H9 (cell line): ENCODE measurements at regions not wholly inside any gene's neighbourhood (a gene's known extent, or its start where the extent isn't known, plus 50 kb on each side); places are given as distances from the start of the nearest gene placed in this dataset.

ENCODE experiments used
- DNase-seq: peaks from one replicate; pipeline ENCODE4 v3.0.0-alpha.2; 2017
- H2AFZ ChIP-seq: one replicate; pipeline ENCODE4 v1.6.1; 2013; ENCODE audit warnings: mild to moderate bottlenecking, low read length, control low read depth, moderate library complexity
- H2AK5ac ChIP-seq: 2 replicates; pipeline ENCODE4 v1.6.1; 2013; ENCODE audit warnings: low read length, control low read depth, mixed read lengths; ENCODE audit not compliant: insufficient read length
- H2BK120ac ChIP-seq: one replicate; pipeline ENCODE4 v1.6.1; 2013; ENCODE audit warnings: low read depth, mild to moderate bottlenecking, low read length, control low read depth, inconsistent platforms; ENCODE audit not compliant: poor library complexity, severe bottlenecking
- H2BK12ac ChIP-seq: 2 replicates; pipeline ENCODE4 v1.6.1; 2013; ENCODE audit warnings: low read length, control low read depth, mixed read lengths, low read depth; ENCODE audit not compliant: insufficient read length
- H2BK15ac ChIP-seq: 2 replicates; pipeline ENCODE4 v1.6.1; 2013; ENCODE audit warnings: low read depth, low read length, control low read depth
- H2BK20ac ChIP-seq: one replicate; pipeline ENCODE4 v1.6.1; 2013; ENCODE audit warnings: low read depth, mild to moderate bottlenecking, low read length, control low read depth, inconsistent platforms; ENCODE audit not compliant: poor library complexity, severe bottlenecking
- H2BK5ac ChIP-seq: 2 replicates; pipeline ENCODE4 v1.6.1; 2013; ENCODE audit warnings: low read length, control low read depth, mixed read lengths; ENCODE audit not compliant: insufficient read length
- H3K14ac ChIP-seq: 2 replicates; pipeline ENCODE4 v1.6.1; 2013; ENCODE audit warnings: low read length, control low read depth; ENCODE audit not compliant: insufficient read depth
- H3K18ac ChIP-seq: 2 replicates; pipeline ENCODE4 v1.6.1; 2013; ENCODE audit warnings: low read depth, mild to moderate bottlenecking, mixed read lengths, low read length, control low read depth; ENCODE audit not compliant: insufficient read length
- H3K23ac ChIP-seq: 2 replicates; pipeline ENCODE4 v1.6.1; 2013; ENCODE audit warnings: low read length, control low read depth, mixed read lengths, low read depth; ENCODE audit not compliant: insufficient read length
- H3K23me2 ChIP-seq: 2 replicates; pipeline ENCODE4 v1.6.1; 2013; ENCODE audit warnings: low read depth, mild to moderate bottlenecking, mixed read lengths, low read length, control low read depth; ENCODE audit not compliant: insufficient read length, poor library complexity, severe bottlenecking
- H3K27ac ChIP-seq: 2 replicates; pipeline ENCODE4 v1.5.1; 2013; ENCODE audit warnings: low read length, control low read depth, mixed read lengths, low read depth; ENCODE audit not compliant: insufficient read length
- H3K27me3 ChIP-seq: 2 replicates; pipeline ENCODE4 v1.6.1; 2013; ENCODE audit warnings: low read length, control low read depth, inconsistent platforms; ENCODE audit not compliant: insufficient read depth
- H3K4ac ChIP-seq: 2 replicates; pipeline ENCODE4 v1.6.1; 2013; ENCODE audit warnings: low read depth, mild to moderate bottlenecking, control low read depth, inconsistent platforms, low read length, moderate library complexity
- H3K4me1 ChIP-seq: 2 replicates; pipeline ENCODE4 v1.6.1; 2013; ENCODE audit warnings: low read length, control low read depth, inconsistent platforms; ENCODE audit not compliant: insufficient read depth
- H3K4me2 ChIP-seq: 2 replicates; pipeline ENCODE4 v1.6.1; 2013; ENCODE audit warnings: low read length, control low read depth, mixed read lengths; ENCODE audit not compliant: insufficient read length, insufficient read depth
- H3K56ac ChIP-seq: 2 replicates; pipeline ENCODE4 v1.6.1; 2013; ENCODE audit warnings: low read depth, mild to moderate bottlenecking, mixed read lengths, low read length, control low read depth; ENCODE audit not compliant: insufficient read length
- H3K79me1 ChIP-seq: 2 replicates; pipeline ENCODE4 v1.6.1; 2013; ENCODE audit warnings: low read depth, mild to moderate bottlenecking, moderate library complexity, low read length, control low read depth, inconsistent platforms; ENCODE audit not compliant: insufficient read depth, poor library complexity, severe bottlenecking
- H3K79me2 ChIP-seq: 2 replicates; pipeline ENCODE4 v1.6.1; 2013; ENCODE audit warnings: low read length, control low read depth, inconsistent platforms; ENCODE audit not compliant: insufficient read depth
- H3K9ac ChIP-seq: 2 replicates; pipeline ENCODE4 v1.6.1; 2013; ENCODE audit warnings: low read length, control low read depth, mixed read lengths; ENCODE audit not compliant: insufficient read length; ENCODE audit errors: extremely low read depth
- H3K9me3 ChIP-seq: one replicate; pipeline ENCODE4 v1.6.1; 2013; ENCODE audit warnings: low read depth, low read length, inconsistent platforms; ENCODE audit not compliant: control insufficient read depth
- H3T11ph ChIP-seq: one replicate; pipeline ENCODE4 v1.6.1; 2013; ENCODE audit warnings: mild to moderate bottlenecking, low read length, control low read depth, inconsistent platforms
- H4K20me1 ChIP-seq: one replicate; pipeline ENCODE4 v1.6.1; 2013; ENCODE audit not compliant: control insufficient read depth, insufficient read length, insufficient read depth
- H4K5ac ChIP-seq: 2 replicates; pipeline ENCODE4 v1.6.1; 2013; ENCODE audit warnings: low read depth, mild to moderate bottlenecking, mixed read lengths, low read length, control low read depth; ENCODE audit not compliant: insufficient read length
- H4K8ac ChIP-seq: replicated peaks from 2 replicates; pipeline ENCODE4 v1.6.1; 2013; ENCODE audit warnings: low read length, control low read depth, mixed read lengths, low read depth; ENCODE audit not compliant: insufficient read length
- H4K91ac ChIP-seq: 2 replicates; pipeline ENCODE4 v1.6.1; 2013; ENCODE audit warnings: low read depth, mild to moderate bottlenecking, moderate library complexity, mixed read lengths, low read length, control low read depth; ENCODE audit not compliant: insufficient read length
- H3K27ac Mint-ChIP-seq, 3 experiments: 2 replicates in 2 of 3; 3 replicates in 1 of 3; pipeline ENCODE4 v1.8.0; 2020 to 2021; ENCODE audit warnings: mixed read lengths in 3 of 3, mild to moderate bottlenecking in 1 of 3, moderate library complexity in 1 of 3
- H3K27me3 Mint-ChIP-seq: 2 replicates; pipeline ENCODE4 v1.8.0; 2021; ENCODE audit warnings: low read depth, mild to moderate bottlenecking, moderate library complexity, mixed read lengths
- H3K36me3 Mint-ChIP-seq, 3 experiments: 2 replicates in 2 of 3; 3 replicates in 1 of 3; pipeline ENCODE4 v1.8.0; 2020 to 2021; ENCODE audit warnings: low read depth in 3 of 3, mixed read lengths in 3 of 3; ENCODE audit not compliant: insufficient read depth in 1 of 3
- H3K4me1 Mint-ChIP-seq, 2 experiments: 2 replicates each; pipeline ENCODE4 v1.8.0; 2020; ENCODE audit warnings: mixed read lengths in 2 of 2
- H3K4me3 Mint-ChIP-seq, 2 experiments: 2 replicates in 1 of 2; 3 replicates in 1 of 2; pipeline ENCODE4 v1.8.0; 2020 to 2021; ENCODE audit warnings: mild to moderate bottlenecking in 2 of 2, mixed read lengths in 2 of 2, moderate library complexity in 1 of 2
- H3K9me3 Mint-ChIP-seq, 2 experiments: 2 replicates in 1 of 2; 3 replicates in 1 of 2; pipeline ENCODE4 v1.8.0; 2020; ENCODE audit warnings: mild to moderate bottlenecking in 2 of 2, mixed read lengths in 2 of 2, moderate library complexity in 1 of 2
- CTCF ChIP-seq: fragments of 200-600 bp; sonication (generic); conservative IDR thresholded peaks from 3 replicates; pipeline ENCODE4 v1.8.0; 2021; ENCODE audit warnings: antibody characterized with exemption, mild to moderate bottlenecking
- WGBS: extraction: QIAGEN DNeasy Blood & Tissue Kit; methylation state at CpG from one replicate; pipeline ENCODE4 v1.1.7; 2013; ENCODE audit warnings: missing lambda C conversion rate, low lambda C conversion rate, mixed read lengths; ENCODE audit not compliant: insufficient read length; ENCODE audit errors: extremely low coverage; 5-methylcytosine and 5-hydroxymethylcytosine counted together

- Histone ChIP-seq H3K9me3 (no peaks in the 10 kb centered on the region), H3K56ac (no peak overlapping the region), H2BK5ac (no peak overlapping the region), H3K4me1 (no peaks in the 10 kb centered on the region), H2BK12ac (no peak overlapping the region), H3K27ac (no peak overlapping the region), H3K4ac (no peak overlapping the region), H2BK20ac (no peak overlapping the region), H3K79me2 (no peaks in the 10 kb centered on the region), H3K27me3 (no peaks in the 10 kb centered on the region), H3K23ac (no peak overlapping the region), H3T11ph (no peak overlapping the region), H4K91ac (no peak overlapping the region), H4K5ac (no peak overlapping the region), H4K8ac (no peak overlapping the region), H3K79me1 (no peaks in the 10 kb centered on the region), H3K23me2 (no peaks in the 10 kb centered on the region), H3K14ac (no peak overlapping the region), H2AFZ (no peak overlapping the region), H3K4me2 (no peak overlapping the region), H3K9ac (no peak overlapping the region), H2BK15ac (no peak overlapping the region), H2AK5ac (no peak overlapping the region), H4K20me1 (no peaks in the 10 kb centered on the region), H2BK120ac (no peak overlapping the region), H3K18ac (no peak overlapping the region)
- Mint-ChIP-seq H3K4me1 (no peaks in the 10 kb centered on the region), H3K36me3 (peaks cover 0 to 4% (median 0%) of the 10 kb centered on the region in 3 experiments; a peak in 1 of 7 replicates), H3K4me3 (no peak overlapping the region), H3K9me3 (no peaks in the 10 kb centered on the region), H3K27me3 (no peaks in the 10 kb centered on the region), H3K27ac (no peak overlapping the region)
- WGBS = no CpG with 5 or more reads among the region's 1 CpG
- DNase-seq = no peak
- TF ChIP-seq CTCF = no peak
Measured at GRCh38 chr12:85626784-85627171, 209.4 kb downstream of the RASSF9 start.
